Sigmoid colon (tissue), 4 donors: ENCODE measurements at regions not wholly inside any gene's neighbourhood (a gene's known extent, or its start where the extent isn't known, plus 50 kb on each side); places are given as distances from the start of the nearest gene placed in this dataset.

Source experiments
- CTCF ChIP-seq, 4 experiments: fragments of 450-650 bp in 3 of 4; fragments of 200-600 bp in 1 of 4; IDR thresholded peaks; one replicate each; pipeline ENCODE4 v1.5.1; 2016 to 2019; ENCODE audit warnings: antibody characterized with exemption in 4 of 4, mild to moderate bottlenecking in 3 of 4, moderate library complexity in 2 of 4
- EP300 ChIP-seq, 4 donors: sonication (generic); formaldehyde crosslinking; IDR thresholded peaks; one replicate each; pipeline ENCODE4 v1.6.1; 2017; ENCODE audit warnings: antibody characterized with exemption in 4 of 4
- POLR2A ChIP-seq, 2 donors: fragments of 450-650 bp; IDR thresholded peaks; one replicate each; pipeline ENCODE4 v1.6.1; 2016; ENCODE audit warnings: antibody characterized with exemption in 2 of 2, mild to moderate bottlenecking in 2 of 2, moderate library complexity in 2 of 2
- POLR2AphosphoS5 ChIP-seq, 4 donors: sonication (generic); formaldehyde crosslinking; IDR thresholded peaks; one replicate each; pipeline ENCODE4 v1.6.1; 2017; ENCODE audit warnings: antibody characterized with exemption in 4 of 4

- TF ChIP-seq POLR2A (IDR thresholded peaks at IDR 0.05) (no peak), EP300 (IDR thresholded peaks at IDR 0.05) (no peak), CTCF (IDR thresholded peaks at IDR 0.05) (no peak), POLR2AphosphoS5 (IDR thresholded peaks at IDR 0.05) (no peak)
Measured at GRCh38 chr15:25616471-25616870, 177.6 kb upstream of the UBE3A start.
